ENCODE measurements at regions not wholly inside any gene's neighbourhood (a gene's known extent, or its start where the extent isn't known, plus 50 kb on each side); places are given as distances from the start of the nearest gene placed in this dataset.

DNA sequence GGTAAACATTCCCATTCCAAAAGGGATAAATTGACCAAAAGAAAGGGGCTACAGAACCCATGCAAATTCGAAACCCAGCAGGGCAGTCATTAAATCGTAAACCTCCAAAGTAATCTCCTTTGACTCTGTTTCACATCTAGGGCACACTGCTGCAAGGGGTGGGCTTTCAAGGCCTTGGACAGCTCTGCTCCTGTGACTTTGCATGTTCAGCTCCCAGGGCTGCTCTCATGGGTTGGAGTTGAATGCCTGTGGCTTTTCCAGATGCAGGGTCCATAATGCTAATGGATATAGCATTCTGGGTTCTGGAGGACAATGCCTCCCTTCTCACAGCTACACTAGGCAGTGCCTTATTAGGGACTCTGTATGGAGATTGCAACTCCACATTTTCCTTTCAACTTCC, 211.9 kb upstream of the MANEA start:
- Mint-ChIP-seq H3K4me3 (no peak overlapping the region), H3K4me1 (no peaks in the 10 kb centered on the region), H3K27ac (no peak overlapping the region), H3K9me3 (no peaks in the 10 kb centered on the region), H3K27me3 (peaks cover 0 to 9% (median 0%) of the 10 kb centered on the region in 5 donors), H3K36me3 (no peaks in the 10 kb centered on the region)
- ChIA-PET CTCF (no interaction called here), POLR2A (no interaction called here)
- no peak for ATAC-seq
- intact Hi-C loops (cut with micrococcal nuclease): no loop called here
- Histone ChIP-seq H3K9me3 (ENCODE audit: control insufficient read depth in 2 of 3, low read length in 3 of 3) (no peaks in the 10 kb centered on the region), H3K27me3 (ENCODE audit: control insufficient read depth in 2 of 2, insufficient read depth in 2 of 2, low read length in 2 of 2) (no peaks in the 10 kb centered on the region), H3K4me3 (ENCODE audit: low read length) (no peak overlapping the region), H3K27ac (ENCODE audit: low read depth, low read length) (no peak overlapping the region), H3K36me3 (ENCODE audit: control insufficient read depth in 2 of 3, insufficient read depth in 3 of 3, low read length in 3 of 3) (no peaks in the 10 kb centered on the region), H3K4me1 (ENCODE audit: control insufficient read depth in 2 of 2, insufficient read depth in 2 of 2, low read length in 2 of 2) (no peaks in the 10 kb centered on the region)
- no peak for DNase-seq

DNA sequence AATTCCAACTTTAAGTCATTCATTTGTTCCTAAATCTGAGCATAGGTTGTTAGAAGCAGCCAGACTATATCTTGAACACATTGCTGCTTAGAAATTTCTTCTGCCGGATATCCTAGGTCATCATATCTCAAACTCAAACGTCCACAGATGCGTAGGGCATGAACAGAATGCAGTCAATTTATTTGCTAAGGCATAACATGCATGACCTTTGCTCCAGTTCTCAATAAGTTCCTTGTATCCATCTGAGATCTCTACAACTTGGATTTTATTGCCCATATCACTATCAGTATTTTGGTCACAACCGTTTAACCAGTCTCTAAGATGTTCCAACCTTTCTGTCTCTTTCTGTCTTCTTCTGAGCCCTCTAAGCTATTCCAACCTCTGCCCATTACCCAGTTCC, 210.9 kb upstream of the MANEA start:
- intact Hi-C loops (cut with micrococcal nuclease): no loop called here
- Mint-ChIP-seq H3K4me1 (no peaks in the 10 kb centered on the region), H3K9me3 (no peaks in the 10 kb centered on the region), H3K36me3 (no peaks in the 10 kb centered on the region), H3K27ac (no peak overlapping the region), H3K27me3 (peaks cover 0 to 9% (median 0%) of the 10 kb centered on the region in 5 donors), H3K4me3 (no peak overlapping the region)
- no peak overlapping the region for H3K27ac ChIP-seq (ENCODE audit: low read depth, low read length)
- no peaks in the 10 kb centered on the region for H3K36me3 ChIP-seq (ENCODE audit: control insufficient read depth in 2 of 3, insufficient read depth in 3 of 3, low read length in 3 of 3)
- H3K4me1 ChIP-seq (ENCODE audit: control insufficient read depth in 2 of 2, insufficient read depth in 2 of 2, low read length in 2 of 2): no peaks in the 10 kb centered on the region
- DNase-seq (no peak), ATAC-seq (no peak)
- ChIA-PET CTCF (no interaction called here), POLR2A (no interaction called here)
- H3K4me3 ChIP-seq (ENCODE audit: low read length): no peak overlapping the region
- no peaks in the 10 kb centered on the region for H3K9me3 ChIP-seq (ENCODE audit: control insufficient read depth in 2 of 3, low read length in 3 of 3)
- no peaks in the 10 kb centered on the region for H3K27me3 ChIP-seq (ENCODE audit: control insufficient read depth in 2 of 2, insufficient read depth in 2 of 2, low read length in 2 of 2)

DNA sequence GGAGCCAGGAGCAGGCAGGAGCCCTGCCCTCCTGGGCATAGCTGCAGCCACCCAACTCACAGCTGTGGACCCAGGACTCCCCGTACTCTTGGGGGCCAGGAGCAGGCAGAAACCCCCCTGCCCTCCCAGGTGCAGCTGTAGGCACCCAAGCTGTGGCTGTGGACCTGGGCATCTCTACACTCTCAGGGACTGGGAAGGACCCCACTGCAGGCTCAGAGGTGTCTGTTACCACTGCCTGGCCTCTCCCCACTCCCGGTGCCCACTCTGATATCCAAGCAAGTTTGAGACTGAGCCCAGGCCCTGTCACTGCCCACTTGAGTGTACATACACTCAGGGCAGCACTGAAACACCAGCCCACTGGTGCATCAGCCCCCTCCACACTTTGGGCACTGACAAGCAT, 193.5 kb upstream of the MANEA start:
- POLR2A ChIA-PET: no interaction called here
- ATAC-seq (no peak), DNase-seq (no peak)
- Histone ChIP-seq H3K27me3 (ENCODE audit: control insufficient read depth in 2 of 2, insufficient read depth in 2 of 2, low read length in 2 of 2) (no peaks in the 10 kb centered on the region), H3K4me1 (ENCODE audit: control insufficient read depth in 2 of 2, insufficient read depth in 2 of 2, low read length in 2 of 2) (no peaks in the 10 kb centered on the region), H3K27ac (ENCODE audit: low read depth, low read length) (no peak overlapping the region), H3K36me3 (ENCODE audit: control insufficient read depth in 2 of 3, insufficient read depth in 3 of 3, low read length in 3 of 3) (no peaks in the 10 kb centered on the region), H3K9me3 (ENCODE audit: control insufficient read depth in 2 of 3, low read length in 3 of 3) (no peaks in the 10 kb centered on the region), H3K4me3 (ENCODE audit: low read length) (no peak overlapping the region)
- intact Hi-C loops (cut with micrococcal nuclease): no loop called here
- peaks cover 0 to 15% (median 6%) of the 10 kb centered on the region in 11 donors for H3K9me3 Mint-ChIP-seq
- H3K4me3 Mint-ChIP-seq: no peak overlapping the region
- H3K4me1 Mint-ChIP-seq: no peaks in the 10 kb centered on the region
- no peaks in the 10 kb centered on the region for H3K36me3 Mint-ChIP-seq
- CTCF ChIA-PET: no interaction called here
- H3K27me3 Mint-ChIP-seq: peaks cover 0 to 6% (median 0%) of the 10 kb centered on the region in 5 donors
- no peak overlapping the region for H3K27ac Mint-ChIP-seq

DNA sequence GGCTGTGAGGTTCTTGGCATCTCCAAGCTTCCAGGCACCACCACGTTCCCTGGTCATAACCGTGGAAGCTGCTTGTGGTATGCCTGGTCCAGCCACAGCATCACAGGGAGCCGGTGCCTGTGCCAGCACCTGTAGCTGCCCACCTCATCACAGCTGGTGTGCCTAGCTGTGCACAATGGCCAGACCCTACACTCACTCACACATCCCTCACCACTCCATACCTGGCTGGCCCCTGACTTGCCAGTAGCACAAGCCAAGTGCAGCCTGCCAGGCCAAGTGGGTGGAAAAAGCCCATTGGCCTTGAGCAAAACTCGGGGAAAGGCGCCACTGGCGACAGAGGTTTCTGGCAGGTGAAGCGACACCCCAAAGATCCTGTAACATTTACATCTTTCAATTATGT, 192.3 kb upstream of the MANEA start:
- no peaks in the 10 kb centered on the region for H3K36me3 ChIP-seq (ENCODE audit: control insufficient read depth in 2 of 3, insufficient read depth in 3 of 3, low read length in 3 of 3)
- ChIA-PET CTCF (no interaction called here), POLR2A (no interaction called here)
- no peak for DNase-seq
- H3K9me3 ChIP-seq (ENCODE audit: control insufficient read depth in 2 of 3, low read length in 3 of 3): no peaks in the 10 kb centered on the region
- no peaks in the 10 kb centered on the region for H3K4me1 Mint-ChIP-seq
- intact Hi-C loops (cut with micrococcal nuclease): no loop called here
- peaks cover 0 to 6% (median 0%) of the 10 kb centered on the region in 5 donors for H3K27me3 Mint-ChIP-seq
- no peak overlapping the region for H3K4me3 Mint-ChIP-seq
- H3K36me3 Mint-ChIP-seq: no peaks in the 10 kb centered on the region
- H3K27ac Mint-ChIP-seq: no peak overlapping the region
- no peaks in the 10 kb centered on the region for H3K4me1 ChIP-seq (ENCODE audit: control insufficient read depth in 2 of 2, insufficient read depth in 2 of 2, low read length in 2 of 2)
- ATAC-seq: no peak
- no peaks in the 10 kb centered on the region for H3K27me3 ChIP-seq (ENCODE audit: control insufficient read depth in 2 of 2, insufficient read depth in 2 of 2, low read length in 2 of 2)
- H3K9me3 Mint-ChIP-seq: peaks cover 0 to 7% (median 2%) of the 10 kb centered on the region in 11 donors
- H3K27ac ChIP-seq (ENCODE audit: low read depth, low read length): no peak overlapping the region
- no peak overlapping the region for H3K4me3 ChIP-seq (ENCODE audit: low read length)

DNA sequence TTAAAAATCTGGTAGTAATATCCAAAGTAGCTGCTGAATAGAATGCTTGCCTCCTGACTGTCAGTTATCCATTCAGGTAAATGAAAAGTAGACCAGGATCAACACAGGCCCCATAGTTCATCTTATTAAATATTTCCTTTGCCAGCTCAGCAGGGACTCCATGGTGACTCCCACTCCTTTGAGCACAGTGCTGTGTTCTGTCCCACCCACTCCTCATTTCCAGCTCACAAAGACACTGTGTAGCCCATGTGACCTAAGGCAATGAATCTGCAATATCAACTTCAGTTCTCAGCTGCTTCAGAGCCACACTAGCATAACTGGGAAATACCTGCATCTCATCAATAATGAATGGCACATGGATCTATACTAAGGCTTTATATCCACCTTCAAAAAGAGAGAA, 189.5 kb upstream of the MANEA start:
- ChIA-PET CTCF (no interaction called here), POLR2A (interaction anchor here (0.6 kb wide), 1 partner anchor 406 kb away, joined by 3 read pairs; no protein-coding TSS in a partner anchor)
- H3K4me3 ChIP-seq (ENCODE audit: low read length): no peak overlapping the region
- no peaks in the 10 kb centered on the region for H3K36me3 Mint-ChIP-seq
- H3K4me1 Mint-ChIP-seq: no peaks in the 10 kb centered on the region
- no peak overlapping the region for H3K27ac Mint-ChIP-seq
- no peaks in the 10 kb centered on the region for H3K4me1 ChIP-seq (ENCODE audit: control insufficient read depth in 2 of 2, insufficient read depth in 2 of 2, low read length in 2 of 2)
- H3K36me3 ChIP-seq (ENCODE audit: control insufficient read depth in 2 of 3, insufficient read depth in 3 of 3, low read length in 3 of 3): no peaks in the 10 kb centered on the region
- H3K9me3 ChIP-seq (ENCODE audit: control insufficient read depth in 2 of 3, low read length in 3 of 3): no peaks in the 10 kb centered on the region
- no peak overlapping the region for H3K4me3 Mint-ChIP-seq
- no peak overlapping the region for H3K27ac ChIP-seq (ENCODE audit: low read depth, low read length)
- ATAC-seq (no peak), DNase-seq (no peak)
- intact Hi-C loops (cut with micrococcal nuclease): no loop called here
- peaks cover 0 to 1% (median 0%) of the 10 kb centered on the region in 11 donors for H3K9me3 Mint-ChIP-seq
- no peaks in the 10 kb centered on the region for H3K27me3 ChIP-seq (ENCODE audit: control insufficient read depth in 2 of 2, insufficient read depth in 2 of 2, low read length in 2 of 2)
- H3K27me3 Mint-ChIP-seq: peaks cover 0 to 6% (median 0%) of the 10 kb centered on the region in 5 donors

DNA sequence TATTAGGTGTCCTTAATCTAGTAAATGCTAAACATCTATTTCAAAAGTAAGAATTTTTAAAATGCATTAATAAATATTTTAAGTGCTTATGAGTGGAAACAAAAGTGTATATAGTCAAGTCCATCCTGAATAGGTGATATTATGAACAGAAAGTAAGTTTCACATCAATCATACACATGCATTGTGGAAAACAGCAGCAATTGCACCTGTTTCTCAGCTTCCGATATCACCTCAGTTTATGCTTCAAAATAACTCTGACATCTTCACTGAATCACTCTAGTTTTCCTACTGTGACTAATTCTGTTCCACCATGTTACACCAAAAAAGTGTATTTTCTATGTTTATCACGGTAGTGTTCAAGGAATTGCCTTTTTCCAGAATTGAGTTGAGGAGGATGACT, 172.6 kb upstream of the MANEA start:
- intact Hi-C loops (cut with micrococcal nuclease): no loop called here
- POLR2A ChIA-PET: no interaction called here

DNA sequence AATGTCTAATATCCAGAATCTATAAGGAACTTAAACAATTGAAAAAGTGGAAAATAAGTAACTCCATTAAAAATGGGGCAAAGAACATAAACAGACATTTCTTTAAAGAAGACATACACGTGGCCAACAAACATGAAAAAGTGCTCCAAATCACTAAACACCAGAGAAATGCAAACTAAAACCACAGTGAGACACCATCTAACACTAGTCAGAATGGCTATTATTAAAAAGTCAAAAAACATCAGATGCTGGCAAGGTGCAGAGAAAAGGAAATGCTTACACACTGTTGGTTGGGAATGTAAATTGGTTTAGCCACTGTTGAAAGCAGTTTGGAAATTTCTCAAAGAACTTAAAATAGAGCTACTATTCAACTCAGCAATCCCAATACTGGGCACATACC, 169.2 kb upstream of the MANEA start:
- no peaks in the 10 kb centered on the region for H3K36me3 Mint-ChIP-seq
- no peak overlapping the region for H3K27ac Mint-ChIP-seq
- H3K4me1 ChIP-seq (ENCODE audit: control insufficient read depth in 2 of 2, insufficient read depth in 2 of 2, low read length in 2 of 2): no peaks in the 10 kb centered on the region
- peaks cover 0 to under 1% of the 10 kb centered on the region in 2 donors for H3K27me3 ChIP-seq (ENCODE audit: control insufficient read depth in 2 of 2, insufficient read depth in 2 of 2, low read length in 2 of 2)
- ChIA-PET CTCF (no interaction called here), POLR2A (no interaction called here)
- H3K27me3 Mint-ChIP-seq: peaks cover 0 to 4% (median 0%) of the 10 kb centered on the region in 5 donors
- H3K9me3 ChIP-seq (ENCODE audit: control insufficient read depth in 2 of 3, low read length in 3 of 3): no peaks in the 10 kb centered on the region
- H3K9me3 Mint-ChIP-seq: peaks cover 0 to 2% (median 0%) of the 10 kb centered on the region in 11 donors
- no peak for DNase-seq
- ATAC-seq: no peak
- no peak overlapping the region for H3K4me3 Mint-ChIP-seq
- H3K4me3 ChIP-seq (ENCODE audit: low read length): no peak overlapping the region
- intact Hi-C loops (cut with micrococcal nuclease): no loop called here
- H3K4me1 Mint-ChIP-seq: no peaks in the 10 kb centered on the region
- H3K27ac ChIP-seq (ENCODE audit: low read depth, low read length): no peak overlapping the region
- no peaks in the 10 kb centered on the region for H3K36me3 ChIP-seq (ENCODE audit: control insufficient read depth in 2 of 3, insufficient read depth in 3 of 3, low read length in 3 of 3)

More for the DNA sequence above, 172.6 kb upstream of the MANEA start:
- Histone ChIP-seq H3K9me3 (ENCODE audit: control insufficient read depth in 2 of 3, low read length in 3 of 3) (no peaks in the 10 kb centered on the region), H3K4me1 (ENCODE audit: control insufficient read depth in 2 of 2, insufficient read depth in 2 of 2, low read length in 2 of 2) (no peaks in the 10 kb centered on the region), H3K36me3 (ENCODE audit: control insufficient read depth in 2 of 3, insufficient read depth in 3 of 3, low read length in 3 of 3) (no peaks in the 10 kb centered on the region), H3K27ac (ENCODE audit: low read depth, low read length) (no peak overlapping the region), H3K4me3 (ENCODE audit: low read length) (no peak overlapping the region), H3K27me3 (ENCODE audit: control insufficient read depth in 2 of 2, insufficient read depth in 2 of 2, low read length in 2 of 2) (no peaks in the 10 kb centered on the region)
- ATAC-seq: no peak
- no peak overlapping the region for H3K4me3 Mint-ChIP-seq
- peaks cover 0 to 4% (median 0%) of the 10 kb centered on the region in 5 donors for H3K27me3 Mint-ChIP-seq
- no peak for DNase-seq
- peaks cover 0 to 3% (median 0%) of the 10 kb centered on the region in 11 donors for H3K9me3 Mint-ChIP-seq
- no peaks in the 10 kb centered on the region for H3K4me1 Mint-ChIP-seq
- no peak overlapping the region for H3K27ac Mint-ChIP-seq
- H3K36me3 Mint-ChIP-seq: no peaks in the 10 kb centered on the region
- CTCF ChIA-PET: no interaction called here

All from naive thymus-derived CD4-positive, alpha-beta T cell (primary cell).